GM21390 (cell line): ENCODE measurements at regions not wholly inside any gene's neighbourhood (a gene's known extent, or its start where the extent isn't known, plus 50 kb on each side); places are given as distances from the start of the nearest gene placed in this dataset.

Source experiments
- ATAC-seq: cut with Tn5 transposase; IDR thresholded peaks from one replicate; pipeline ENCODE4 v1.9.1; 2021; ENCODE audit not compliant: unreplicated experiment

DNA sequence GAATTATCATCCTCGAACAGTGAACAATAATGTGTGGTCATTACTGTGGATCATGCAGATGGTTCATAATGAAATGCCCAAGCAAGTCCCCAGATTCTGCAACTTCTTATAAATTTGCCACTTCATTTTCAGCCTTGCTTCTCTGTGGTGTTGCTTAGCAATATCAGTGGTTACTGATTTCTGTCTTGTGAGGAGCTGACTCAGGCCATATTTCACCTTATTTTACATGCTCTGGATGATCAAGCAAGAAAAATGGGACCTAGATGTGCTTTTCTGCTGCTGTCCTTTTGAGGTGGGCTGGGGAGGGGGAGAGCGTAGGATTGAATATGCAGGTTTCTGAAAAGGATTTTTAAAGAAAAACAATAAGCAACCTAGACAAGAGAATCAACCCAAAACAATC, 188.3 kb downstream of the SLC24A2 start:
- ATAC-seq, result no peak

DNA sequence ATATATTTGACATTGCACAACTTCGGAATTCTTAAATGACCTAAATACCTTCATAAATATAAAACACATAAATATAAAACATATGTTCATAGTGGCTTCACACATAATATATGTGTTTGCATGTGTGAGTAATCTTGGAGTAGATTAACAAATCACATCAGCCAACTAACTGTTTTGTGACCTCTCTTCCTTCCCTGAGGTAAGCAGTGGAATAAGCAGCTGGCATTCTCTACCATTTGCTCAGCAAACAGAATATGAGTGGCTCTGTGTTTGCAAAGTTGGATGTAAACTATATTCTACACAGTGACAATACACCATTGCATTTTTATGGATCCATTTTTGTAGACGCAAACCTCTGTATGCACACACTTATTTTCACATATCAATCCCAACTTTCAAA, 189.9 kb downstream of the ACER2 start:
- no peak for ATAC-seq

DNA sequence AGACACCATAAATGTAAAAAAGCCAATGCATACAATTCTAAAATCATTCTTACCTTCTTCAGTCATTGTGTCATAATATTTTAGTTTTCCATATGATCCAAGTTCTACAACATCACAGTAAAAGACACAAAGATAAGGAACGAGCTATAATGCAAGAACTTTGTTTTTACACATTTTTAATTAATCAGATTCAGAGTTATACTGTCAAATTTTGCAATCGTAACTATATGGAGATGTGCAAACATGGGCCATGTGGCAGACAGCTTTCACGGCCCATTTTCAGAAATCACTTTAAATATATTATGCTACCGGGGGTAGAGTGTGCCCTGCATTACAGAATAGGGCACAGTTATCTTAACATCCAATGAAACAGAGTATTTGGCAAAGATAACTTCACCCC, 188.4 kb downstream of the ACER2 start:
- no peak for ATAC-seq

DNA sequence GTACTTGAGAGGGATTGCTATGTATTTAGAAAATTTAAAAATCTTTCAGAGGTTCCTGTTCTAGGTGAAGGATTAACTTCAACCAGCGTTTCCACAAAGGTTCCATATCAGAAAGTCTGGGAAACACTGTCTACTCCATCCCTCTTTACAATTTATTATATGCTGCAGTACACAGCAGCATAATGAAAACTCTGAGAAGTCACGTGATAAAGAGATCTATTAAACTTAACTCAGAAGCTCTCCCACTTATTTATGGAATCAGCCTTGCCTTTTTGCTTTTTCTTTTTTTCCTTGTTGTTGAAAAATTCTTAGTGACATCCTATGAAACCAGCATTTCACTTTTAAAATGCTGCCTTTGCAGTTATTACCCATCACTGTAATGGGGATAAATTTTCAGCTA, 186.2 kb downstream of the ACER2 start:
- no peak for ATAC-seq

DNA sequence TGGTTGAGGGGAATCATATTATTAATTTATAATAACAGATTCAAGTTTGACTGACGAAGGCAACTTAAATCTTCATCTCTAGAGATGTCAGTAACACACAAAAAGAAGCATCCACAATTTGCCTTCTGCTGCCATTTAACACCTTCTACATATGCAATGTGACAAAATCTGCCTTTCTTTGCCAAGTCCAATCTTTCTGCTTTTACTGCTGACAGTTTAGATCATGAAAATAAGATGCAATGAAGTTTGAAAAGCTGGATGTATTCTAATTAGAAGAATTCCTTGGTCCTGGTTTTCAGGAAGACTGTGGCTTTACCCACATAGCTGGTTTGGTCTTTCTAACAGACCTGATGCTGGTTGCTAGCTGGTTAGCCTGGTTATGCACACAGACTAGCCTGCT, 178.9 kb downstream of the ACER2 start:
- no peak for ATAC-seq

DNA sequence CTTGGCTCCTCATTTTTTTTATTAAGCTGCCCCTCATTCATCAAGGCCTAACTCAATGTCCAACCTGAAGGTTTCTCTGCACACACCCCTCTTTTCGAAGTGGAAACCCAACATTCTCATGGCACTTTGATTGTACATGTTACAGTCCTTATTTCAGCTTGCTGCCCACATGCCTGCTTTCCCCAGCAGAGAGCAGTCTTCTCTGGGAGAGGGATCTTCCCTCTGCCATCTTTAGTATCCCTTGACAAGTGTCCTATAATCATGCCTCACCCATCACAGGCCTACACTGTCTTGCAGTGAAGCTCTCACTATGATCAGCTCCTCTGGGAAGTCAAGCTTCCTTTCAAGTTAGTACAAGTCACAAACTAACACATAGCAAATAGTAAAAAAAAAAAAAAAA, 175.1 kb downstream of the ACER2 start:
- ATAC-seq, result no peak

DNA sequence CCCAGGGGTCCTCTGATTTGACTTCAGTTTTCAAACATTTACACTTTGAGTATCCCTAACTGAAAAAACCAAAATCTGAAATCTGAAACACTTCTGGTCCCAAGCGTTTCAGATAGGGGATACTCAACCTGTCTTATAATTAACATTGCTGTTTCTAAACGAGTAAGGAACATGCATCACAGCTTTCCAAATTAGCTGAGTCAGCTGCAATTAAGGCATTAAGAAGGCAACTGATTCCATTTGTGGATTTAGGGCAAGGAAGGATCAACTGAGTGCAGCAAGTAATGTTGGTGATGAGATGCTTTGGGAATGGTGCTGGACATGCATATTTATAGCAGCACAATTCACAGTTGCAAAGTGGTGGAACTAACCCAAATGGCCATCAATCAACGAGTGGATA, 168.6 kb downstream of the ACER2 start:
- ATAC-seq, result no peak

DNA sequence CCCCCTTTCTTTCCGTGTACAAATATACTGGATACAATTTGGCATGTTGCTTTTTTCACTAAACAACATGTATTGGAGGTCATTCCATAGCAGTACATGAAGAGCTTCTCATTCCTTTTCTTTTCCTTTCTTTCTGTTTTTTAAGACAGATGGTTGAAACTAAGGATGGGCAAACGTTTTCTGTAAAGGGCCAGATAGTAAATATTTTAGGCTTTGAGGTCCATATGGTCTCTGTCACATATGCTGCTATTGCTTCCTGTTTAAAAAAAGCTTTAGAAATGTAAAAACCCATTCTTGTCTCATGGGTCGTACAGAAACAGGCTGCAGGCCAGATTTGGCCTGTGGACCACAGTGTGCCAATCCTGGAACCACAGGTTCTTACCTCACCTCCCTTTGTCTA, 160.1 kb downstream of the ACER2 start:
- ATAC-seq, result no peak

DNA sequence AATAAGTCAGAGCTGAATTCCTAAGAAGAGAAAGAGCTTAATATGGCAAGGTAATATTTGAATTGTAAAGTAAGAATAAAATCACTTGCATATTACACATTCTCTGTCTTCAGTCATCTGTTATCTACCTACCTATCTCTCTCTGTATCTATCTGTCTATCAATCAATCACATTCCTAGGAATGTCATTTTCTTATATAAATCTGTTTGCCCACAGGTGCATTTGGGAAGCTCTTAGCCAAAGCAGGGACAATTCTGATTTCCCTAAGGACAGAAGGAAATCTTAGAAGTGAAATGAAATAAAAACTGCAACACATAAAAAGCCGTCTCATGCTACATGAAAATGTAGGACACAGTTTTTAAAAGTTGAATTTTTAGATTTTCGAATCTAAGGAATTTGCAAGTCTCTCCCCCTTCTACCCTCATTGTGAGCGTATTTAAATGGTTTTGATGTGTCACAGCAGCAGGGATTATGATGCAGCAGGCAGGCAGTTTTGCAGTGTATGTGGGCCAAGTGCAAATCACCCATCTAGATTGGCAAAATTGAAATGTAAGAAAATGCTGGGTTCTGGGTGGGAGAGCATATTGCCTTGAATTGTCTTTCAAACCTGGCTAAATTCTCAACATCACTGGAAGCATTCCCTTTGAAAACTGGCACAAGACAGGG, 155.7 kb downstream of the ACER2 start:
- no peak for ATAC-seq

DNA sequence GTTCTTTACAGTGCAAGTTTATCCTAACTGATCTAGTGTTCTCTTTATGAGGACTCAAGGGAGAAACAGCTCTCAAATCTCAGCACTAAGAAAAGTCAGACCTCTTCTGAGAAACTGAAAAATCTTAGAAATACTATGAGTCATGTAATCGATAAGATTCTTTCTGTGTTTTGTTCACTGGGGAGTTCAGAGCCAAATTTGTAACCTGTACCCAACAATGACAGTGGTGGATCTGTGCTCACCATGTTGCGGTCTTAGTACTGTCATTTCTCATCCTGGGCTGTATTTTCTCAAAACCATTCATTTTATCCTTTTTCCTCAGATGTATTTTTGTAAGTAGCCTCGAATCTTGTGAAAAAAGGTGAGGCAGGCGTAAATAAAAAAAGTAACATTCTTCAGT, 146.4 kb downstream of the ACER2 start:
- no peak for ATAC-seq

DNA sequence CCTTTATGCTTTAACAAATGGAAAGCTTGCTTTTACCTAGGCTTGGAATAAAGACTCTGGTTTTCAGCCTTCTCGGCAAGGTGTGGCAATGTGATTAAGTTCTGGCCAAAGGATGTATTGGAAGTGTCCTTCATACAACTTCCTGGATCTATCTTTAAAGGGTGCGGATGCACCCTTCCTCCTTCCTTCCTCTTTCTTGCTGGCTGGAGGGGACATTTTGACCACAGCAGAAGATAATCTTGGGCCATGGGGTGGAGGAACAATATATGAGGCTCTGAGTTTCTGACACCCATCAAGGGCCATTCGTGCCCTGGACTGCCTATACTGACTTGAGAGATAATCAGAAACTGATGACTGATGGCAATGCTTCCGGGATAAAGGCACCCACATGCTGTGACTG, 145.7 kb downstream of the ACER2 start:
- no peak for ATAC-seq

DNA sequence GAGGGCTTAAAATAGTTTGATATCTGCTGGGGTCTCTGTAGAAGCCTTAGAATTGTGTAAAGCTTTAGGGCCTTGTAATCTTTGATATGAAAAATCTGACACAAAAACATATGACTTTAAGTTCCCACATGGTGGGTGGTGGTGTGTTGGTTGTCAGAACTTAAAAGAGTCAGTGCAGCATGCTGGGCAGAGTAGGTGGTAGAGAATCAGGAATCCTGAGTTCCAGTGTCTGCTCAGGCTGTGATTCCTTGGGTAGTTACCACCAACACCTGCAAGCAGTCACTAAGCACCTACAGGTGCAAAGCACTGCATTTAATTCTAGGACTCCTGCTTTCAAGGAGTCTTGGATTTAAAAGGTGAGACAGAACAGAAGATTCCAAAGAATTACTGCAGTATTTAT, 144.6 kb downstream of the ACER2 start:
- no peak for ATAC-seq

DNA sequence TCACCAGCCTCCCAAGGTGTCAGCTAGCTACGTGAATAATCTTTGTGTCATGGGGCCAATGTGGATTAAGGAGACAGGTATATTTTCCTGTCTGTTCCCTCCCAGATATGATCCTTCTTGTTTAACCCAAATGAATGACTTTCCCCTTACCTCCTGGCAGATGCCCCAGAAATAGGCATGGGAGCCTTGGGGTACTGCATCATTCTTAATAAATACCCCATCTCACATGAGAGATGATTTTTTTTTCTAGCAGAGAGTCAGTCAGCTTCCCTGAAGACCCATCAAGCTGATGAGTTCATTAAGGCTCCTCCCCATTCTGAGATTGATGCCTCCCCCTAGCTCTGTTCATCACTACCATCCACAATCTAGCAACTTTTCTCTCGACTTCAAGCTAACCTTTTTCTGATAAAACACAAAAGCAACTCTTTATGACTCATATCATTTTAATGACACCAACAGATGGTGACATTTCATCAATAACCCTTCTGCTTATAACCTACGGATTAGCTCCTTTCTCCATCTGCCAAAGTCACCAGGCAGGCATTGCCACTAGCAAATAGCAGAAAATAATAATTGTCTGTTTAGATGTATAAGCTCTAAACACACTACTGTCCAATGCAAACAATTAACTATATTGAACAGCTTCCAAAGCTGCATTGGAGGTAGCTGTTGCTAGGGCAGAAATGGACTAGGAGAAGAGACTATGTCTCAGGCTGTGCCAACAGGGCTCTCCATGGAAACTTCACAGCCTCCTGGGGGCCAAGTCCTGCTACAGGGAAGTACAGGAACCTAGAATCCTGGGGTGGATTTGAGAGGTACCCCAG, 143.7 kb downstream of the ACER2 start:
- no peak for ATAC-seq

DNA sequence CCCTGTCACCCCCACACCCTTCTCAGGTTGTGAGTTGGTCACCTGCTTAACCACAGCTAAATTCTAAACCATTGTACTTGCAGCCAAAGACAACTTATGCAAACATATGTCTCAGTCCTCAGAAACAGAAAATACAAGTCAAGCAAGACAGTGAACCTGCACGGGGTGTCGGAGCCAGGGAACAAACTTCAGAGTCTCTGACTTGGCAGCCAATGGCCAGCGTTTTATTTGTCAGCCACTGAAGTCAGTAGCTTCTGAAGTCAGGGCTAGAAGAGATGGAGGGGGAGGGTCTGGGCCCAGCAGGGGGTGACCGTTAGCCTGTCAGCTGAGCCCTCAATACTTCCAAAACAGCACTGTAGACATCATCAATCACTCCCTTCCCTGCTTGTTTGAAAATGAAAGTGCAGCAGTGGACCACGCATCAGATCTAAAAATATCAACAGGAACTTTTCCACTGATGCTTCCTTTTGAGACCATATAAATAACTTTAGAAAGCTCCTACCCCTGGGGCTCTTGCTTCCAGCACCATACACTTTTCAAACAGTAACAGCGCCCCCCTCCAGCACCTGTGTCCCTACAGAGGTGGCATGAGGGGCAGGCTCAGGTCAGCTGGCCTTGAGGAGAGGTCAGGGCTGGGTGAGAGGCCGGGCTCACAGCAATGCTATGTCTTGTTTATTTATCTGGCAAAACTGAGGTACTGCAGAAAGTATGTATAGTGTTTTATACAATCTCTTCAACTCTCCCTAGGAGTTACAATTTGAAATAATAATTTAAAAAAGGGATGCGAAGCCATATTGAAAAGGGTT, 142.5 kb downstream of the ACER2 start:
- ATAC-seq, result peak; percentile 79

DNA sequence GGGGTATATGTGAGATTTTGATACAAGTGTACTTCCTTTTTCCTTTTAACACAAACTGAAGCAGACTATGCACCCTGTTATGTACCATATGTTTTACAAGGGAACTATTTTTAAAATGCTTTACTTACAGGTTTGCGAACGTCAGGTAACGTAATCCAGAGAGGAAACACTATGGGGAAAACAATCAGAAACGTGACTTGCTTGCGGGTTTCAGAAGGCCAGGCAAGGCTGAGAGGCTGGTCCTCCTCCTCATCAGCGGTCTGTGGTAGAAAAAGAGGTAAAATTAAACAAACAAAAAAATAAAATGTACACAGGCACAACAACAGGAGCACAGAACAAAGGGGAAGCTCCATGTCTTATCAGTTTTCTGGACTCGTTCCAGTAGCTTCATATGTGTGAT, 141.2 kb downstream of the ACER2 start:
- ATAC-seq, result no peak

DNA sequence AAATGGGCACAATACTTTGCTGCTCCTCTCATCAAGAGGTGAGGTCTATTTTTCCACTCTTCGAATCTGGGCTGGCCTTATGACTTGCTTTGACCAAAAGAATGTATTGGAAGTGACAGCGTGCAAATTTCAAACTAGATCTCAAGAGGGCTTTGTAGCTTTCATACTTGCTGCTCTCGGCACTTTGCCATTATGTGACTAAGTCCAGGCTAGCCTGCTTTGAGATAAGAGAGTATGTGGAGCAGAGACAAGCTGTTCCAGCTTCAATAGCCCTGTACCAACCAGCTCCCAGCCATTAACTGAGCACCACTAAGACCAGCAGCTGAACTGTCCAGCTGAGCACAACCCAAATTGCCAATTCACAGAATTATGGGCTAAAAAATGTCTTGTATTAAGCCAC, 124.6 kb downstream of the ACER2 start:
- no peak for ATAC-seq

DNA sequence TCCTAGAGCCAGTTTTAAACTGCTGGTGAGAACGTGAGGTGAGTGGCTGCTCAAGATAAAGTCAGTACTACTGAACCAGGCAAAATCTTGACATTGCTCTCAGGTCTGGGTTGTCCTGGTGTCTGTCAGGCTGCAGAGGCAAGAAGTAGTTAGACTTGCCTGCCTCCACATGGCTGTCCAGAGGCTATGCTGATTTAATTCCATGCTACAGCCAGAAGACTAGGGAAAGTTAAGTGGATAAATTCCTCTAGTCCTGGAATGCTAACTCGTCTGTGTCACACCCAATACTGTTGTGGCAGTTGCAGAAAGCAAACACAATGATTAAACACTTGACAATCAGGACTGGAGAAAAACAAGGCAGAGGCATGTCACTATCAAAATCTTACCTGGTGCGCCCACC, 118.9 kb downstream of the ACER2 start:
- no peak for ATAC-seq

DNA sequence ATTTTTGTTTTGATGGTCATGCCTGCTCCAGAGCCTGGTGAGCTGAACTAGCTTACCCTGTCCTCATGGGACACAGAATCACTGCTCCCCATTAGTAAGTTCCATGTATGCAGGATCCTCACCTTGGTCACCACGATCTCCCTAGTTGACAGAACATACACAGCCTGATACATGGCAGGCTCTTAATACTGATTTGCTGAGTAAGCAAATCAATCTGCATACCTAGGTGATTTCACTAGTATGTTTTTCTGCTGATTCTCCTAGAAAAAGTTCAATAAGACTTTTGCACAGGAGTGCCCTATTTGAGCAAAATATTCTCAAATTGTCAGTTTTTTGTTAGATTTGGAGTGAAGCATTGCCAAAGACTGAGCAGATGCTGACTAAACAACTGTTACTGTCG, 113.7 kb downstream of the ACER2 start:
- ATAC-seq, result no peak

DNA sequence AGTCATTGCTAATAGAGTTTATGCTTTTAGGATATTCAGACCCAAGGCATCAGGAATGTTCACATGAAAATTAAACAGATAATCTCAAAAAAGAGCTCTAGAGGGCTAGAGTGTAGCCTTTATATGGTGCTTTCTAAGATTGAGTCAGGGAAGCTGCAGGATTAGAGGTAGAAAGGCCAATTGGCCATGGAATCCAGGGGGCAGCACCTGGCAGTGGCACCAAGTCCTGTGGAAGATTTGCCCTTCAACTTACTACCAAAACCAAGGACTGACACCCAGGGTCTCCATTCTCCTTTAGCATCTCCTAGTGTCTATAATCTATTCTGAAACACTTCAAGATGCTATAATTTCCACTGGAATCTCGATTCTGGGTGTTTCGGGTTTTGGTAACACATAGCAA, 112.4 kb downstream of the ACER2 start:
- ATAC-seq, result no peak

DNA sequence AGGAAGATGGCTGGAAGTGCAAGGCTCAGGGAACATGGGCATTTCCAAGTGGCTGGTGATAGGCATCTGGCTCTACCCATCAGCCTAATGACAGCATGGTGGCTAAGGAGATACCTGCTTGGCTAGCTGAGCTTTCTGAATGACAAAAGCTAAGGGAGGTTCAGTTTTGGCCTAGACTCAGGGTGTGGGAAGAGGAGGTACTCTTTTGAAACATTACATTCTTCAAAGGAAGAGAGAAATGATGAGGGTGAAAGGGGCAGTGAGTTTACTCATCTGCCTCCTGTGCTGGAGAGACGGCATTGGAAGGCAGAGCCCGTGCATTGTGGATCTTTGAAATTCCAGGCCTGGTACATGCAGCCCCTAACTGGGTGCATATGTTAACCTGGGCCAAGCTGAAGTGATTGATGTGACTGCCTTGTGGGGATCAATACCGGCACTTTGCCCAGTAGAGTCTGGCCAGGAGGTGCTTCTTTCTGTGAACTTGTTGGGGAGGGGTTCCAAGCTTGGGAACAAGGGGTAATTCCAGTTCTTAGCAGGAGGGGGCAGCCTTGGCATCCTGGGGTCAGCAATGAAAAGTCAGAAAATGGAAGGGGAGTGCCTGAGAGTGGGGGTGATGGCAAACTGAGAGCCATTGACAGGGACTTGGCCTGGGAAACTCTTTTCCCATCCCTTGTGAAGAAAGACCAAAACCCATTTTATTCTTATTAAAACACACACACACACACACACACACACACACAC, 108.6 kb downstream of the ACER2 start:
- ATAC-seq, result no peak

DNA sequence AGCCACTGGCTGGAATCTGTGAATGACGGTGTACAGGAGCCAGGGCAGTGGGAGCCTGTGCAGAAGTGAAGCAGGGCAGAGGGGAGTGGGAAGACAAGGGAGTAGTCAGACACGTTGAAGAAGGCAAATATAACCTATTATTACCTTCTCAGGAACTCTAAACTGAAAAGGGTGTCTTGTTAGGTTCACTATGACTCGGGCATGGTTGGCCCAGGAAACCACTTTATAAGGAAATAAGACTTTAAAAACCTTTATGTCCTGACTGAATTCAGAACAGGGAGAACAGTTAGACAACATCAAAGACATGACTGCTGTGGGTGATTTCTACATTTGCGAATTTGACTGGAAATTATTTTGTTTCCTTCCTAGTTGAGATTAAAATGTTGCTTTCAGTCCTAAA, 107.5 kb downstream of the ACER2 start:
- ATAC-seq, result no peak
